G401.6 (cell line): ENCODE measurements at regions not wholly inside any gene's neighbourhood (a gene's known extent, or its start where the extent isn't known, plus 50 kb on each side); places are given as distances from the start of the nearest gene placed in this dataset.
"Not testable (repeated sequence)": the region's sequence is repeated elsewhere in the genome, so short reads cannot be mapped to it uniquely, and the experiment has no call there.

Experiments used
- FAIRE-seq: peaks from 2 replicates; lab custom pipeline; 2012; peaks lifted over from hg19 to GRCh38; lab: Jason Lieb, UNC

- no peak for FAIRE-seq
Observed at GRCh38 chr12:69131077-69131476, 108.3 kb upstream of the CPSF6 start.

- FAIRE-seq = no peak
Observed at GRCh38 chr12:69136931-69137613, 102.3 kb upstream of the CPSF6 start.

- FAIRE-seq = no peak
Observed at GRCh38 chr12:69141074-69141473, 98.3 kb upstream of the CPSF6 start.

- FAIRE-seq = no peak
Observed at GRCh38 chr12:69149270-69149669, 90.1 kb upstream of the CPSF6 start.

GRCh38 chr12:69150083-69150795 is 89.1 kb upstream of the CPSF6 start:
- FAIRE-seq = no peak

- FAIRE-seq = no peak
Observed at GRCh38 chr12:69150796-69151127, 88.6 kb upstream of the CPSF6 start.

GRCh38 chr12:69151254-69151764 is 88.1 kb upstream of the CPSF6 start:
- FAIRE-seq = no peak

- peak; percentile 56 for FAIRE-seq
Observed at GRCh38 chr12:69154585-69155363, 84.6 kb upstream of the CPSF6 start.

- peak; percentile 56 for FAIRE-seq
Observed at GRCh38 chr12:69157023-69157655, 82.2 kb upstream of the CPSF6 start.

GRCh38 chr12:69161829-69162228 is 77.5 kb upstream of the CPSF6 start:
- no peak for FAIRE-seq

- FAIRE-seq = no peak
Observed at GRCh38 chr12:69163681-69164362, 75.5 kb upstream of the CPSF6 start.

GRCh38 chr12:69167648-69168165 is 71.7 kb upstream of the CPSF6 start:
- FAIRE-seq = no peak

- FAIRE-seq = no peak
Observed at GRCh38 chr12:69168363-69168762, 71.0 kb upstream of the CPSF6 start.

GRCh38 chr12:69168828-69169227 is 70.5 kb upstream of the CPSF6 start:
- no peak for FAIRE-seq

GRCh38 chr12:69170293-69170692 is 69.1 kb upstream of the CPSF6 start:
- FAIRE-seq = no peak

- no peak for FAIRE-seq
Observed at GRCh38 chr12:69171881-69172280, 67.5 kb upstream of the CPSF6 start.

- no peak for FAIRE-seq
Observed at GRCh38 chr12:69172491-69172890, 66.9 kb upstream of the CPSF6 start.

- FAIRE-seq = no peak
Observed at GRCh38 chr12:69173368-69173767, 66.0 kb upstream of the CPSF6 start.

GRCh38 chr12:69179786-69180185 is 59.6 kb upstream of the CPSF6 start:
- no peak for FAIRE-seq

- FAIRE-seq = not testable (repeated sequence)
Observed at GRCh38 chr12:69187572-69187971, 51.8 kb upstream of the CPSF6 start.

GRCh38 chr12:69189378-69189978 is 49.9 kb upstream of the CPSF6 start:
- FAIRE-seq = peak; percentile 91
